Lower lobe of right lung (tissue), 2 donors: ENCODE measurements at regions not wholly inside any gene's neighbourhood (a gene's known extent, or its start where the extent isn't known, plus 50 kb on each side); places are given as distances from the start of the nearest gene placed in this dataset.

ENCODE experiments used
- ATAC-seq, 2 donors: fragments of 200-7000 bp; cut with Tn5 transposase; one replicate each; pipeline ENCODE4 v1.9.1; 2020 to 2022; ENCODE audit warnings: mild to moderate bottlenecking in 2 of 2, moderate library complexity in 2 of 2
- DNase-seq: peaks from one replicate; pipeline ENCODE4 v3.0.0-alpha.2; 2020
- H3K27ac ChIP-seq: fragments of 200-600 bp; one replicate; pipeline ENCODE4 v1.8.0; 2022
- H3K27me3 ChIP-seq: fragments of 200-600 bp; one replicate; pipeline ENCODE4 v1.8.0; 2022; ENCODE audit warnings: low read depth
- H3K36me3 ChIP-seq: fragments of 200-600 bp; one replicate; pipeline ENCODE4 v1.8.0; 2022; ENCODE audit warnings: mild to moderate bottlenecking
- H3K4me1 ChIP-seq: fragments of 200-600 bp; one replicate; pipeline ENCODE4 v1.8.0; 2022
- H3K4me3 ChIP-seq: fragments of 200-600 bp; one replicate; pipeline ENCODE4 v1.8.0; 2022; ENCODE audit warnings: mild to moderate bottlenecking
- H3K9me3 ChIP-seq: fragments of 200-600 bp; one replicate; pipeline ENCODE4 v1.8.0; 2022
- intact Hi-C: fragments of 100-400 bp; cut with DNase I; formaldehyde crosslinking; loops from one replicate; pipeline ENCODE4 v1.11.0; 2022
- TF ChIP-seq, protein P1 (sequence below): fragments of 200-600 bp; IDR thresholded peaks from one replicate; pipeline ENCODE4 v1.8.0; 2022; ENCODE audit warnings: antibody characterized with exemption, mild to moderate bottlenecking
- donor health status: DM: no; HTN: yes; CAD: no; lungs with severe emphysema.

GRCh38 chr20:4412216-4412615 is 163.1 kb upstream of the ADRA1D start:
- no peaks in the 10 kb centered on the region for H3K36me3 ChIP-seq
- DNase-seq: no peak
- no peaks in the 10 kb centered on the region for H3K9me3 ChIP-seq
- intact Hi-C loops: no loop called here
- no peak overlapping the region for H3K4me3 ChIP-seq
- TF ChIP-seq, protein P1, sequence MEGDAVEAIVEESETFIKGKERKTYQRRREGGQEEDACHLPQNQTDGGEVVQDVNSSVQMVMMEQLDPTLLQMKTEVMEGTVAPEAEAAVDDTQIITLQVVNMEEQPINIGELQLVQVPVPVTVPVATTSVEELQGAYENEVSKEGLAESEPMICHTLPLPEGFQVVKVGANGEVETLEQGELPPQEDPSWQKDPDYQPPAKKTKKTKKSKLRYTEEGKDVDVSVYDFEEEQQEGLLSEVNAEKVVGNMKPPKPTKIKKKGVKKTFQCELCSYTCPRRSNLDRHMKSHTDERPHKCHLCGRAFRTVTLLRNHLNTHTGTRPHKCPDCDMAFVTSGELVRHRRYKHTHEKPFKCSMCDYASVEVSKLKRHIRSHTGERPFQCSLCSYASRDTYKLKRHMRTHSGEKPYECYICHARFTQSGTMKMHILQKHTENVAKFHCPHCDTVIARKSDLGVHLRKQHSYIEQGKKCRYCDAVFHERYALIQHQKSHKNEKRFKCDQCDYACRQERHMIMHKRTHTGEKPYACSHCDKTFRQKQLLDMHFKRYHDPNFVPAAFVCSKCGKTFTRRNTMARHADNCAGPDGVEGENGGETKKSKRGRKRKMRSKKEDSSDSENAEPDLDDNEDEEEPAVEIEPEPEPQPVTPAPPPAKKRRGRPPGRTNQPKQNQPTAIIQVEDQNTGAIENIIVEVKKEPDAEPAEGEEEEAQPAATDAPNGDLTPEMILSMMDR: no peak
- no peak overlapping the region for H3K27ac ChIP-seq
- H3K4me1 ChIP-seq: no peaks in the 10 kb centered on the region
- no peaks in the 10 kb centered on the region for H3K27me3 ChIP-seq
- no peak for ATAC-seq

GRCh38 chr20:4411744-4412143 is 162.7 kb upstream of the ADRA1D start:
- ATAC-seq: no peak
- intact Hi-C loops: no loop called here
- Histone ChIP-seq H3K36me3 (no peaks in the 10 kb centered on the region), H3K4me1 (no peaks in the 10 kb centered on the region), H3K4me3 (no peak overlapping the region), H3K27ac (no peak overlapping the region), H3K27me3 (no peaks in the 10 kb centered on the region), H3K9me3 (no peaks in the 10 kb centered on the region)
- DNase-seq: no peak
- TF ChIP-seq, protein P1: no peak

DNA sequence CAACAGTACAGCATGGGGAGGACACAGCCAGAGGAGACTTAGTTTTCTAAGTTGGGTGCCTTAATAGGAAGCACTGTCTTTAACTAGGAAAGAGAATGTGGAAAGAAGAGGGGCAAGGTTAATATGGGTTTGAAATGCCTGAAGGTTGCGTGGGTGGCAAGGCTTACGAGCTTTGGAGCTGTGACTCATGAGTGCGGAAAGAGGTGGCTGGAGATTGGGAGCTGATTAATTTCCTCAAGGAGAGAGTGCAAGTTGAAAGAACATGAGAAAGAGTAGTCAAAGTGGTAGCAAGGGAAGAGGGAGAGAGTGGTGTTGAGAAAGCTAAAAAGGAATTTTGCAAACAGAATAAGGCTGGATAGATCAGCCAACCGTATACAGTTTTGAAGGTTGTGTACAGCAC is 157.5 kb upstream of the ADRA1D start:
- ATAC-seq (no peak), DNase-seq (no peak)
- intact Hi-C loops: no loop called here
- no peaks in the 10 kb centered on the region for H3K4me1 ChIP-seq
- TF ChIP-seq, protein P1: no peak
- no peaks in the 10 kb centered on the region for H3K36me3 ChIP-seq
- no peak overlapping the region for H3K27ac ChIP-seq
- peaks cover 3% of the 10 kb centered on the region for H3K27me3 ChIP-seq
- no peak overlapping the region for H3K4me3 ChIP-seq
- H3K9me3 ChIP-seq: no peaks in the 10 kb centered on the region

DNA sequence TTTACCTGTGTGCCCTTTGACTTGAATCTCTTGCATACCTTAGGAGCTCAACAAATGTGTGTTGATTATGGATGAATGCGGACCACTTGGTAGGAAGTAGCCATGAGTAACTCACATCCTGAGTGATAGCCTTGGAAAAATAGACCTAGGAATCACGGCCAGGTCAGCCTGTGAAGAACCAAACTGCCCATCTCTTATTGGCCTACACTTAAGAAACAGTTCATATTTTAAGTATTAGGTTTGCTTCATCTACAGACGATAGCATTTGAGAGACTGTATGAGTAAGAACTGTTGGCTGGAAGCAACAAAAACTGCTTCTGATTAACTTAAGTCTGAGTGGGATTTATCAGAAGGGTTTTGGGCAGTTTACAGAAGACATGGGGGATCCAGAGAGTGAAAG is 152.5 kb upstream of the ADRA1D start:
- ATAC-seq: no peak
- no peak overlapping the region for H3K4me3 ChIP-seq
- TF ChIP-seq, protein P1: no peak
- peaks cover 9% of the 10 kb centered on the region for H3K27me3 ChIP-seq
- H3K36me3 ChIP-seq: no peaks in the 10 kb centered on the region
- peaks cover 4% of the 10 kb centered on the region for H3K9me3 ChIP-seq
- H3K4me1 ChIP-seq: no peaks in the 10 kb centered on the region
- no peak for DNase-seq
- no peak overlapping the region for H3K27ac ChIP-seq
- intact Hi-C loops: no loop called here

DNA sequence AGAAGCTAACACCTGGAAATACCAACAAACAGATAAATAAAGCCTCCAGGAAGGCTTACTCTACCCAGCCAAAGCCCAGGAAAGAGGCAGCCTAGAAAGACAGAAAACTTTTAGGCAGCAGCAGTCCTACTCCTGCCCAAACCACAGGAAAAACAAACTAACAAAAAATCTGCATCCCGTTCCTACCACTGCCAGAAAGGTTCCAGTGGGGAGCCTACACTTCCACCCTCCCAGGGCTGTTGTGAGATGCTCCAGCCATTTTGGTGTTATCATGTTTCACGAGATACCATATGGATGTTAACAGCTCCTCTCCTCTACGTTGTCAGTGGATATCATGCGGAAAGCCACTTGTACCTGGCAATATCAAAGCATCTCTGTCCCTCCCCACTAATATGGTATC is 135.9 kb upstream of the ADRA1D start:
- ATAC-seq (no peak), DNase-seq (no peak)
- H3K4me1 ChIP-seq: no peaks in the 10 kb centered on the region
- intact Hi-C loops: no loop called here
- H3K9me3 ChIP-seq: no peaks in the 10 kb centered on the region
- H3K27me3 ChIP-seq: no peaks in the 10 kb centered on the region
- H3K36me3 ChIP-seq: no peaks in the 10 kb centered on the region
- no peak overlapping the region for H3K27ac ChIP-seq
- TF ChIP-seq, protein P1: no peak
- no peak overlapping the region for H3K4me3 ChIP-seq

DNA sequence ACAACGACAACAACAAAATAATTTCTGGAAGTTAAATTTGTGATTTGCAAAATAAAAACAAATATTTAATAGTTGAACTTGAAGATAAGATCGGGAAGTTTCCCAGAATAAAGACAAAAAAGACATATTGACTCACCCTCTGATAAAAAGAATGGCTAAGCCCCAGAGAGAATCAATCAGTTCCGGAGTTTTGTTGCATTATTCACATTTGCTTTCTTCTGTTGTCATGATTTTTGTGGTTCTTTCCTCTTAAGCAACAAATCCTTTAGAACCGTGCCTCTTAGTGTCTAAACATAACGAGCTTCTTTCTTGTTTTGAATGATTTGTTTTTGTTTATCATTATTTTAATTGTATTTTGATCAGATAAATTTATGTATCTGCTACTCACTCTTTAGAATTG is 134.9 kb upstream of the ADRA1D start:
- TF ChIP-seq, protein P1: no peak
- Histone ChIP-seq H3K9me3 (no peaks in the 10 kb centered on the region), H3K27me3 (no peaks in the 10 kb centered on the region), H3K4me1 (no peaks in the 10 kb centered on the region), H3K4me3 (no peak overlapping the region), H3K36me3 (no peaks in the 10 kb centered on the region), H3K27ac (no peak overlapping the region)
- DNase-seq: no peak
- no peak for ATAC-seq
- intact Hi-C loops: no loop called here
